Omental fat pad (tissue), 3 donors: ENCODE measurements at regions not wholly inside any gene's neighbourhood (a gene's known extent, or its start where the extent isn't known, plus 50 kb on each side); places are given as distances from the start of the nearest gene placed in this dataset.
A peak's percentile ranks its signal among the peaks of the same experiment; 100 is the strongest.

Experiments
- ATAC-seq: fragments of 150-250 bp; one replicate; pipeline ENCODE4 v1.9.1; 2016; ENCODE audit warnings: mild to moderate bottlenecking, moderate library complexity; ENCODE audit not compliant: low FRiP score
- DNase-seq: peaks from one replicate; pipeline ENCODE4 v3.0.0-alpha.2; 2019; ENCODE audit warnings: low spot score
- TF ChIP-seq, protein P1 (sequence below), 3 donors: fragments of 450-650 bp; IDR thresholded peaks; one replicate each; pipeline ENCODE4 v1.5.1; 2016 to 2017; ENCODE audit warnings: antibody characterized with exemption in 3 of 3, mild to moderate bottlenecking in 3 of 3, moderate library complexity in 2 of 3

- ATAC-seq = peak; percentile 69
- DNase-seq = no peak
- TF ChIP-seq, protein P1, sequence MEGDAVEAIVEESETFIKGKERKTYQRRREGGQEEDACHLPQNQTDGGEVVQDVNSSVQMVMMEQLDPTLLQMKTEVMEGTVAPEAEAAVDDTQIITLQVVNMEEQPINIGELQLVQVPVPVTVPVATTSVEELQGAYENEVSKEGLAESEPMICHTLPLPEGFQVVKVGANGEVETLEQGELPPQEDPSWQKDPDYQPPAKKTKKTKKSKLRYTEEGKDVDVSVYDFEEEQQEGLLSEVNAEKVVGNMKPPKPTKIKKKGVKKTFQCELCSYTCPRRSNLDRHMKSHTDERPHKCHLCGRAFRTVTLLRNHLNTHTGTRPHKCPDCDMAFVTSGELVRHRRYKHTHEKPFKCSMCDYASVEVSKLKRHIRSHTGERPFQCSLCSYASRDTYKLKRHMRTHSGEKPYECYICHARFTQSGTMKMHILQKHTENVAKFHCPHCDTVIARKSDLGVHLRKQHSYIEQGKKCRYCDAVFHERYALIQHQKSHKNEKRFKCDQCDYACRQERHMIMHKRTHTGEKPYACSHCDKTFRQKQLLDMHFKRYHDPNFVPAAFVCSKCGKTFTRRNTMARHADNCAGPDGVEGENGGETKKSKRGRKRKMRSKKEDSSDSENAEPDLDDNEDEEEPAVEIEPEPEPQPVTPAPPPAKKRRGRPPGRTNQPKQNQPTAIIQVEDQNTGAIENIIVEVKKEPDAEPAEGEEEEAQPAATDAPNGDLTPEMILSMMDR (IDR thresholded peaks at IDR 0.05) = no peak
Observed at GRCh38 chr13:97724450-97724849, 229.0 kb upstream of the IPO5 start.

- DNase-seq (no peak), ATAC-seq (peak; percentile 68)
- TF ChIP-seq, protein P1 (IDR thresholded peaks at IDR 0.05) = no peak
Observed at GRCh38 chr13:97726664-97727280, 226.7 kb upstream of the IPO5 start.

GRCh38 chr13:97727991-97728390, 225.5 kb upstream of the IPO5 start:
- DNase-seq (no peak), ATAC-seq (no peak)
- TF ChIP-seq, protein P1 (IDR thresholded peaks at IDR 0.05) = no peak

DNA sequence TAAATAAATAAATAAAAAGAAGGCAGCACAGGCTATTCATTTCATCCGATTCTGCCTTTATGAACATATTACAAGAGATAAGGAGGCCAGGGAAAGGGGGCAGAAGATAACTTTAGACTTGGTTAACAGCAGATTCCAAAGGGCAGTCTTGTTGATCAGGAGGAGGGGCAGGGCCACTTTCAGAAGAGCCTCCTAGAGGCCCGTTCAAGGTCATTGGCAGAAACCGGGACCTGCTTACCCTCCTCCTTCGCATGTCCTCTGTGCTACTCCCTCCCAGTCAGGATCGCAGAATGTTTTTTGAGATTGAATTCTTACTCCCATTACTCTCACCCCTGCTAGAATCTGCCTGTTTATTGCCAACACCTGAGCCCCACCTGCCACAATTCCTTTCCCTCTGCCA, 217.0 kb upstream of the IPO5 start:
- TF ChIP-seq, protein P1 (IDR thresholded peaks at IDR 0.05) = no peak
- no peak for ATAC-seq

GRCh38 chr13:97742084-97742483, 211.4 kb upstream of the IPO5 start:
- TF ChIP-seq, protein P1 (IDR thresholded peaks at IDR 0.05) = no peak
- no peak for DNase-seq
- no peak for ATAC-seq

More for the DNA sequence above, 217.0 kb upstream of the IPO5 start:
- DNase-seq = no peak

DNA sequence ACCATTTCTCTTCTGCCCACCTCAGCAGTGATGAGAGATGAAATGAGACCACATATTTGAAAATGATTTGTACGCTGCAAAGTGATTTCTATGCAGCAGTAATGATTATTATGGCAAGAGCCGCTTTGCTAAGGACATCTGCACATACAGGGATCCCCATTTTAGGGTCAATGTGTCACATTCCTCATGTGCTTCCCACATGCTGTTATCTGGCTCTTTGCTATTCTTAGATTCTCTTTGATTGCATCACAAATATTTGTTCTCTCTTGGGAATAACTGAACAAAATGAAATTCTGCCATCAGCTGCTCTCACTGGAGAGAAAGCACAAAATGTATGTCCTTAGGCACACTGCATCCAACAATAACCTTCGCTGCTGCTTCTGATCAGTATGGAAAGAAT, 209.5 kb upstream of the IPO5 start:
- no peak for DNase-seq
- TF ChIP-seq, protein P1 (IDR thresholded peaks at IDR 0.05) = no peak
- ATAC-seq = no peak

- TF ChIP-seq, protein P1 (IDR thresholded peaks at IDR 0.05) = no peak
- ATAC-seq (no peak), DNase-seq (no peak)
Observed at GRCh38 chr13:97746649-97747048, 206.8 kb upstream of the IPO5 start.
